Glomerular endothelial cell (primary cell): ENCODE measurements at regions not wholly inside any gene's neighbourhood (a gene's known extent, or its start where the extent isn't known, plus 50 kb on each side); places are given as distances from the start of the nearest gene placed in this dataset.

Source experiments
- DNase-seq: peaks from one replicate; pipeline ENCODE4 v3.0.0-alpha.2; 2011; ENCODE audit warnings: low read depth, low spot score; ENCODE audit errors: extremely low read depth

DNA sequence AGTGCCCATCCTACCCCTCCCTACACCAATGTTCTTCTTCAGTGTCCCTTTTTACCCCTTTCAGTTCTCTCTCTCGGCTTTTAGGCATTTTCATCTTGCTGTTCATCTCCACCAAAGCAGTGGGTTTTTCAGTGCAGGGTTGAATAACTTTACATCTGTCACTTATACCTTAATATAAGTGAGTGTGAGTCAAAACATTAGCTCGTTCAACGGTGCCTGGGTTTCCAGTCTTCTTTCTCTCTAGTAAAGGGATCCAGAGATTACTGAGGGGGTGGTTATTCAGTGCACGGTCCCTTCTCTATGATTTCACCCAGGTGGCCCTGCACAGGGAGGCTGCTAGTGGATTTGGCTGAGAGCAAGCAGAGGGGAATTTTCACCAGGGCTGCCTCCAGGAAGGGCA is 210.6 kb upstream of the CDH5 start:
- no peak for DNase-seq

DNA sequence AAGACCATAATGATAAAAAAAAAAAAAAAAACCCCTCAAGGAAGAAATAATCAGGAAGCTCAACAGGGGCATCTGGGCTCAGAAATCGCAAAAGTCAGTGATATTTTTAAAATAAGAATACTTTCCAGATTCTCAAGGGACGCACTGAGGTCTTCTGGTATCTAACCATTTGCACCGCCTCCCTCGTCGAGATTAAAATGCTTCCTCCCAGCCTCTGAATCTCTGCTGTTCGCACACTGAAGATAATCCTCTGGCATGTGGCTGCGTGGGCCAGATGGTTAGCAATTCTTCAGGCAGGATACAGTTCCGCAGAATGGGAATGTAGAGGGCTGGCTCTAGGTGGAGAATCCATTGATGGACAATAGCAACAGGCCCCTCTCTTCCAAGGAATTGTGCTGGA is 211.7 kb upstream of the CDH5 start:
- no peak for DNase-seq

DNA sequence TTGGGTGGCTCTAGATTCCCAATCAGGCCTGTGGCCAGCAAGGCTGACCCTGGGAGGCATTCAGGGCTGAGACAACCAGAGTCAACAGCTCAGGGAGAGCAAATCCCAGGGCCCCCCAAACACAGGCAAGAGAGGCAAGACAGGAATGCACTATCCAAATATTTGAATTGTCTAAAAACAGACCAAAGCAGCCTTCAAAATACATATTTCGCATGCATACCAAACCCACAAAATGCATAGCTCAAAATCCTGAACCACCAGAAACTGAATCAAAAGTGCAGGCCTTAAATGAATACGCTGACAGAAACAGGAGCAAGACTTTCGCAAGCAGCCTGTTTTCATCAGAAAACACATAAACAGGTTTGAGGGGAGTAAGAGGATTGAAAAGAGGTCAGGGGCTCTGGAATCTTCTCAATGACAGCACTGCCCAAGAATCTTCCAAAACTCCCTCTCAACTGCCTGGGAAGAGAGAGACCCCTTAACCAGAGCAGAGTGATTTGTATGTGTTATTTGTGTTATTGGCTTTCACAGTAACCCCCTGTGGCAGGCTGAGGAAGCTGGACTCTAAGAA is 213.6 kb upstream of the CDH5 start:
- DNase-seq, result no peak

DNA sequence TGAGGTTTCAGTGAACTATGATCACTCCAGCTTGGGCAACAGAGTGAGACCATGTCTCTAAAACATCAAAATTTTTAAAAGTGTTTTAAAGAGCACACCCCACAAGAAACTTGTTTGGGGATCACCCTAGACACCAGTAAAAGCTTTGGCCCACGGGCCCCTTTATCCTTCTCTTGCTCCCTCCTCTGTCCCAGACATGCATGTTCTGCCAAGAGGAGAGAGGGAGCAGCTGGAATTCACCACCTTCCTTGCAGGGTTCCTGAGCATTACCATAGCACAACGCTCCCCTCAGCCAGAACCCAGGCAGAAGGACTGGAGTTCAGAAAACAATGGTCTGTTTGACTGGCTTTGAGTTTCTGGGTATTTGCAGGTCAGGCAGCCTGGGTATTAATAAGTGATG is 214.3 kb upstream of the CDH5 start:
- DNase-seq, result no peak

DNA sequence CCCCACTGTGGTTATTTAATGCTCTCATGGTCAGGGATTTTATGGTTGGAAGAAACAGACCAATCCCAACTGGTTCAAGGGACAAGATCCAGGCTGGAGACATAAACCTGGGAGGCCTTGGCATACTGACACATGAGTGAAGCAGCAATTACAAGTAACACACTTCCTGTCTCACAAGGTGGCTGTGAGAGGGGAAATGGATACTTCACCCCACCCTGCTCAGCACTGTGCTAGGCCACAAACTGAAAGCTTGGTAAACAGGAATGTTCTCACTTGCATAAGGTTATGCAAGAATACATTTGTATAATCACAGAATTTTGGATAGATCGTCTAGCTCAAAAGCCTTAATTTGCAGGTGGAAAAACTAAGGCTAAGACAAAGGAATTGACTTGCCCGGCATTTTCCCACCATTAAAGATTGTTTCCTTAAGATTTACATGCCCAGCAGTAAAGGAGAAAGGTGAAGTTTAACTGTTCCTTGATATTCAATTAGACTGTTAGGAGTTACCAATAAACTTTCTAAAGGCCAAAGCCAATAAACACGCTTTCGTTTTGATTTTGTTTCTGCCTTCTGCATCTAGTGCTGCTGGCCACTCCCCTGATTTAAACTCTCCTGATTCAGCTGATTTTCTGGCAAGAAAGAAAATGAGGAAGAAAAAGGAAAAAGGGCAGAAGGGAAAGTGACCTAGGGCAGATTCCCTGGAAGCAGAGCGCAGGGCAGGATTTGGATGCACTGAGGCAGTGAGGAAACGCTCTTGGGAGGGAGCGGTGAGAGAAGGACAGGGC is 215.6 kb upstream of the CDH5 start:
- no peak for DNase-seq

DNA sequence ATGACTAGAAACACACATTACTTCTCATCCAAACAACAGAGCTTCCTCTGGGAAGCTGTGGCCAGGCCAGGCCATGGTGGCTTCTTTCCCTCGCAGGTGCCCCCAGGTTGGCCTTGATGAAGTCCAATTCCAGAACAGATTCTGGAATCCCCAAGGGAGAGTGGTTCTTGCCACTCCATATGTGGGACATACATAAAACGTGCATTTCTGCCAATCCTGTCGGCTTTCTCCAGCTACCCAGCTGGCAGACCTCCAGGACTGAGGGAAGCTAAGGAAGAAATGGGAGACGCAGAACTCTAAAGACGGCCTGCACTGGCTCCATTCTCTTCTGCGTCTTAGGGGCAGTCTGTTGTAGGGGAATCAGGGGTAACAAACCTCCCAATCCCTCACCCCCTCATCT is 219.2 kb upstream of the CDH5 start:
- DNase-seq, result no peak

DNA sequence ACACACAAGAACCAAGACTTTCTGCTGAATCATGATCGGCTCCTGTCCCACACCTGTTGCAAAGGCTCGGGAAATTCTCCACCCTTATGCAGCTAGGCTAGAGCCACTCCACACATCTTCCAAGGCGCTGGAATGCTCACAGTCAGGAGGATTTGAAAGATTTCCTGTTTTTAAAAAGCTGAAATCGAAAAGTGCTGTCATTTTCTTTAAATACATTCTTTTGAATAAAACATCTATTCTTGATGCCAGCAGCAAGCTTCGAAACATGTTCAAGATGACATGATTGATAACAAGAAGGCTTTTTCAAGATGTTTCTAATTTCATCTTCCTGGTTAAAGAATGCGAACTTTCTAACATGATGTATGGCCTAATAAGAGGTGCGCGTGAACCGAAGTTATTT is 219.7 kb upstream of the CDH5 start:
- no peak for DNase-seq

DNA sequence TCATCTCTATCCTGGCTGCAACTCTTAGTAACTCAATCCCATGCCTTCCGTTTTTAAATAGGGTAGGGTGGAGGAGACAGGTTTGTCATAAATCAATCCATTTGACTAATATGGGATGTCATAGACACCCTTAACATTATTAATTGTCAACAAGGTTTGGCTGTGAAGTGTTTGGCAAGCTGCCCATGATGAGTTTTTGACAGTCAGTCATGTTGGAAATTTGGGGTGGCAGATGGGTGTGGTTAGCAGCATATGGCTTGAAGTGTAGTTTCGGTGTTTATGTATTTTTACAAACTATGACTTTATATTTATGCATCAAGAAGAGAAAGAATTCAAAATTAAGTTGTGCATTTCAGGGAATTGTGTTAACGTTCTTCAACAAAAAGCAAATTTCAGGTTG is 221.8 kb upstream of the CDH5 start:
- no peak for DNase-seq

DNA sequence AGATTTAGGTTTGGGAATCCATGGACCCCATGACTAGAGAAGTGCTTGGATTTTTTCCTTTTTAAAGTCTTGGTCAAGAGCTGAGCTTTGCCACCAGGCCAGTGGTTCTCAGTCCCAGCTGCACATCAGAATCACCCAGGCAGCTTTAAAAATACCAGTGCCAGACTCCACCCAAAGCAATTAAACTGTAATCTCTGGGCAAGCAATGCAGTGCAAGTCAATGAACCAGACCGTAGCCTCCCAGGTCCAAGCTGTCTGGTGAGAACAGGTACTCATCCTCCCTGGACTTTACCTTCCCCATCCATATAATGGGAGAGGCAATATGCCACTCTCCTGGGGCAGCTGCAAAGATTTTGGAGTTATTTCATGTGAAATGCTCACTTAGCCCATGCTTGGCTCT is 223.1 kb upstream of the CDH5 start:
- DNase-seq, result no peak

DNA sequence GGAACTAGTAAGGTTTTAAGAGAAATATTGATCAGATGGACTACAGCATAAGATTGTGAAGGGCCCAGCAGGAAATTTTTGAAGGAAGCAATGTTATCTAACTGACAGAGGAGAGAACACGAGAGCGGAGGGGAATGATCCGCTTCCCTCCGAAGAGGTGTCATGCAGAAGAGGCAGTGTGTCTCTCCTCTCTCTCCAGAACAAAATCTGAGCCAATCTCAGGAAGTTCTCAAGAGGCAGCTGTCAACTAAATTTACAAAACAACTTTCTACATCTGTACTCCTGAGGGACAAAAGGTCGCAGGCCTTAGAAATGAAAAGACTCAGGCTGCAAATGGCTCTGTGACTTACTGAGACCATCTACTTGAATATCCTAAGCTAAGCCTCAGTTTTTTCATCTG is 224.6 kb upstream of the CDH5 start:
- DNase-seq, result no peak

DNA sequence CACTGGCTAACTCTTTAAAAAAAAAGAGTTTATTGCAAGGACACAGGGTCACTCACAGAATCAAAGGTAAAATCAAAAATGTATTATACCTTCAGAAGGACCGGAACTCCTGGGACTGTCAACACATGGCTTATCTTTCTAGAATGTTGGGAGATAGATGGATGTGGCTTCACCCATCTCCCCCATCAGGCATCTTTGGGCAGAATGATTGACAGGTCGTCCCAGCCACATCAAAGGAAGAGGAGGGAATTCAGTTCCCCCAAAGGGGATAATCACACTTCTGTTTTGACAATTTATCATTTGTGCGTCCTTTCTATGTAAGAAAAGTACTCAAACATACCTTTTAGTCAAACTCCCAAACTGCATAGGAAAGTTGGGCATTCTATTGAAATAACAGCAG is 228.6 kb upstream of the CDH5 start:
- DNase-seq, result no peak

DNA sequence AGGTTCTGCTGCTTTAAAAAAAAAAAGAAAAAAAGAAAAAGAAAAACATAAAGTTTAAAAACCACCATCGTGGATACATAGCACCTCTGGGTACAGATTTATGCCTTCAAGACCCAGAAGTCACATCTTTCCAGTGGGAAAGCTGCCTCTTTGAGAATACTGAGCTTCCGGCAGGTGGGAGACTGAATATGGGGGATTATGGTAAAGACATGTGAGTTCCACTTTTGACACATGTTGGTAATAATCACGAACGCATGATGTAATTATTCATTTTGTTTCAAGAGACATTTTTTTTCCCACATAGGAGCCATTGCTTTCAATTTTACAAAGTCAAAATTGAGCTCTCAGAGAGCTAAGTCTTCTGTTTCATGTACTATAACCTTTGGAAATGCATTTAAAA is 229.7 kb upstream of the CDH5 start:
- DNase-seq, result no peak

DNA sequence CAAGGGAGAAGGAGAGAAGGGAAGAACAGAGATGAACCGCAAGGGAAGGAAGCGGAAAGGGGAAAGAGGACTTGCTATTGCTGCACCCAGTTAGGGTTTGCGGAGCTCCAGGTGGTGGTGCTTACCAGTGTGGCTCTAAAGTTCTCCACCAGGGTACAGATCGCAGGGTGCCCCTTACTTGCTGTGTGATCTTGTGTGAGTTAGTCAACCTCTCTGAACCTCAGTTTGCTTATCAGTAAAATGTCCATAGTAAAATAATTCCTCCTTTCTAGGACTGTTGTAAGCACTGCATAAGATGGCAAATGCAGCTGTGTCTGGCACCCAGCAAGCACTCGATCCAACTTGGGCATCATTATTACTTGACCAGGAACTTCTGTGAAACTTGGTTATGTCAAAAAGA is 230.7 kb upstream of the CDH5 start:
- no peak for DNase-seq

DNA sequence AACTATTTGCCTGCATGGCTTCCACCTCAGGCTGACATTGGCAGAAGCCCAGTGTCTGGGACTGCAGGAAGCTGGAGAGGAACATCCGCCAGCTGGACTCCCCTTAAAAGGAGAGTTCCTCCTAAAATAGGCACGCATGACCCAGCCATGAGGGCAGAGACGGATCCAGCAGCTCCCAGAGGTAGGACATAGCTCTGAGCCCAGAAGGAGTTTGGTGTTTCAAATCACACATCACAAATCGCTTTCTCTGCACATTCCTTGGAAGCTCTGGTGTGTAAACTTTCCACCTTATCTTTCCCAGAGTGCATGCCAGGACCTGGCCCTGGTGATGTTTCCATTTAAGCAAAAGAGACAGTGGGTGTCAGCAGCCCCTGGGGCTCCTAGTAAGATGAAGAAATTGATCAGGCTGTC is 231.1 kb upstream of the CDH5 start:
- DNase-seq, result no peak

DNA sequence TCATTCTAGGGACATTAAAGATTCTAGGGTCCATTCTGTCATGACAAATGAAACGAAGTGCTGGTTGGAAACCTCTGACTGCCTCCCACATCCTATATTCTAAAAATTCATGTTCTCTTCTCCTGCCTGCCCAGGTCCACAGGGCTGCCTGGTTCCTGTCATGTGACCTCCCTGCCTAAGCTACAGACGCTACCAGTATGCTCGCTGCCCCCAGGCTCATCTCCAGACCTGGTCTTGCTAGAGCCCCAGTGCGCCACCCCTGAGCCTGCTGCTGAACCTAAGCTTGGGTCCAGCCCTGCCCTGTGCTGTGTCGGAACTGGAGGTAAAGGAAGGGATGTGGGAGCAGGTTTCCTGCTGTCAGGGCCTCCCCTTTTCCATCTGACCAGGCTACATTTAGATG is 231.6 kb upstream of the CDH5 start:
- DNase-seq, result no peak

DNA sequence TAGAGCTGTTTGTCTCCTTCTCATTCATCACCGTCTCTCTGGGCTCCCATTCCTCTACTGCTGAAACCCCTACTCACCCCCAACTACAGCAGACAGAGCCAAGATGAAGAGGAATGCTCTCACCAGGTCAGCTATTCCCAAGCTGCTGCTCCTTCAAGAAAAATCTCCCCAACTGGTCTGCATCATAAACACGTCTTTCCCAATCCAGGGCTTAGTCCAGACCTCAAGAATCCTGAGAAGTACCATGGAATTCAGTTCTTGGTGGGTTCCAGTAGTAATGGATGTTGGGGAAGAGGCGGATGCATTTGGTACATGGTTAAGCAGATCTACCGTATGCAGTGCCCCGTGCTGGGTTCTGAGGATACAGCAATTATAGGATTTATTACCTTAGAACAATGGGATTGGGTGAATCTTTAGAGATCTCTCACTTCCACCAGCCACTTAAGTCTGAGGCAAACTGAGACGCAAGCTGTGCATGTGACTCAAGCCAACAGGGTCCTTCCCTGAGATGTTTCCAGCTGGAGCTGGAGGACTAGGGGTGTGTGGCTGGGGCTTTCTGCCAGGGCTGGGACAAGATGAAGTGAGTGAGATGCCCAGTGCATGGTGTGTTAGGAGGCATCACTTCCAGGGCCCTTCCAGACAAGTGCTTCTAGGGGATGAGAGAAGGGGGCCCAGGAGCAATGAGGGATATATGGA is 232.7 kb upstream of the CDH5 start:
- DNase-seq, result no peak

DNA sequence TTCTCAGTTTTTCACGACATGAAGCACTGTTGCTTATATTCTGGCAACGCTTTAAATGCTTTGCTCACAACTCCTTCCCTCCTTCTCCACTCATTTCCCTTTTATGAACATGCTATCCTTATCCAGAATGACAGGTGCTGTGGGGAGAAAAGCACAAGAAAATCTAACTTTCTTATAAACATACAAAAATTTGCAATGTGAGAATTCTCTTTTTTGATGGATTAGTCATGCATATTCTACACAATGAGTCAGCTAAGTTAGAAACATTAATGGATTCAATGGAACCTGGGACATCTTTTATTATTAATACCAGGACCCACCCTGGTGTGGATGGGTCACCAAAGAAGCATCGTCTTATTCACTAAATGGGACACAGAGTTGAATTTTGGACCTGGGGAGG is 234.6 kb upstream of the CDH5 start:
- no peak for DNase-seq

DNA sequence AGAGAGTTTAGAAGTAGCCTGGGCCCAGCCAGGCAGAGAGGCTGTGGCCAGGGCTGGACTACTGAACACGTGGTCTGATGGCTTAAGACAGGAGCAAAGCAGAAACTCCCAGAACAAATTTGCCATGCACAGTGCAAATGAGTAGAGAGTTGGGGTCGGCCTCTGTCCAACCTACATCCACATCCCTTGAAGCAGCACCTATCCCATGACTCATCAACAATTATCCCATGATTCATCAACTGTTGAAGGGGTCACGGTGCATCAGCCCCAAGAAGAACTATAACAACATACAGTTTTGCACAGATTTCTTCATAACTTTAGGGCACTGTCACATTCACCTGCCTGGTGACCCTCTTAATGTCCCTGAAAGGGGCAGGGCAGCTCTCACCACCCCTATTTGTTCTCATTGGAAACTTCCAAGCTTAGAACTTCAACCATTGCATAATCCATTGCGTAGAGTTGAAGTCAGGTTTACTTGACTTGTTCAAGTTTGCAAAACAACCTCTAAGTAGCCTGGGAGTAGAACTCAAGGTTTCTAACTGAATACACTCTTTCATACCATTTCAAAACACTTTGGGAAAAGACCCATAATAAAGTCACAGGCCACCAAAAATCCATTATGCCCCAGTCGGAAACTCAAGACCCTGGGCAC is 235.2 kb upstream of the CDH5 start:
- DNase-seq, result no peak

DNA sequence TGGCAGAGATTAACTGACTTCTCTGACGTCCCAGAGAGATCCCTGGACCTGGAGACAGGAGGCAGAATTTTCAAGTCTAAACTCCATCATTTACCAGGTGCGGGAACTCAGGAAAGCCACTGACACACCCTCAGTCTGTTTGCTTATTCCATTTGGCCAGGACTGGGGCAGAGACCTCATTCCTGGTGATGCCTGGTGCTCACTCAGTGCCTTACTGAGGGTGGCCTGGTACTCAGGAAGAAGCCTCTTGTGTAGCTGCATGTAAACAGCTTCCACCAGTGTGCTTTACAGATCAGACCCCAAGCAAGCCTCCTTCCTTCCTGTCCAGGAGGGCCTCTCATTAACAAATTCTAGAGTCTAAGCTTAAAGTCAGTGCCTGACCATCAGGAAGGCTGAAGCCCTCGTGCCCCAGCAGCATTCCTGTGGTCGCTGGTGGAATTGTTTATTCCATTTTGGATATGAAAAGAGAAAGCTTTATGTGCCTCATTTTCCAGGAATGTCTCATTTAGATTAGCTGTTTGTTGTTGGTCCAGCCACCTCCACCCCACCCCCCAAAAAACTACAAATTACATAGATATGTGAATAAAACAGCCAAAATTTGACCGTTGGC is 236.1 kb upstream of the CDH5 start:
- no peak for DNase-seq

DNA sequence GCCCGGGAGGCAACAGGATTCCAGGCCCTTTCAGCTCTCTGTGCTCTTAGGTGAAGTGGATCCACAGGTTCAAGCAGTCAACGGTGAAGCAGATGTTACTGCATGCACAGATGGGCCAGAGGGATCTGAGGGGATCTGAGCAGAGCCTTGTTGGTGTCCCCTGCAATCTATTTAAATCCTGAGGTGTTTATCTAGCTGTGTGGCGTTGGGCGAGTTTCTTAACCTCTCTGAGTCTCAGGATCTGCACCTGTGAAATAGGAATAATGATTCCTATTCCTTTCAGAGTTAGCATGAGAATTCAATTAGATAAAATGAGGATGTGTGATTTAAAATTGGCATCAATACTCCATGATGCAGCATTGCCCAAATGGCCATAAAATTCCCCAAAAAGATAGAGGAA is 237.3 kb upstream of the CDH5 start:
- DNase-seq, result no peak

DNA sequence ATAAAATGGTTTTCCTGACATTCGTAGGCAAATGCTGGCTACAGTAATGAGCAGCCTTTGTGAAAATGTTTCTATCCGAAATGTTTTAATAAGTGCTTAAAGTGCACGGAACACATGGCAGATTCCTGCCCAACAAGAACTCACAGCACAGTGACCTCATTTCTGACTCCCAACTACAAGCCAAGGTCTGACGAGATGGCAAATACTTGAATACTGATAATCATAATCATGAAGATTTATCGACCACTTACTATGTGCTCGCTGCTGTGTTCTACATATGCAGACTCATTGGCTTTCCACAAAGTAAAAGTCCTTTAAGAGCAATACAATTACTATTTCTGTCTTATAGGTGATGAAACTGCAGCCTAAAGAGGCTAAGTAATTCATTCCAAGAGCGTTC is 238.1 kb upstream of the CDH5 start:
- no peak for DNase-seq
